GM21576 (cell line): ENCODE measurements at regions not wholly inside any gene's neighbourhood (a gene's known extent, or its start where the extent isn't known, plus 50 kb on each side); places are given as distances from the start of the nearest gene placed in this dataset.
"Not testable (repeated sequence)": the region's sequence is repeated elsewhere in the genome, so short reads cannot be mapped to it uniquely, and the experiment has no call there.

ENCODE experiments used
- ATAC-seq: cut with Tn5 transposase; IDR thresholded peaks from one replicate; pipeline ENCODE4 v1.9.1; 2021; ENCODE audit warnings: mild to moderate bottlenecking, moderate library complexity; ENCODE audit not compliant: unreplicated experiment

GRCh38 chrX:44785652-44786051 is 58.2 kb upstream of the DUSP21 start:
- no peak for ATAC-seq

DNA sequence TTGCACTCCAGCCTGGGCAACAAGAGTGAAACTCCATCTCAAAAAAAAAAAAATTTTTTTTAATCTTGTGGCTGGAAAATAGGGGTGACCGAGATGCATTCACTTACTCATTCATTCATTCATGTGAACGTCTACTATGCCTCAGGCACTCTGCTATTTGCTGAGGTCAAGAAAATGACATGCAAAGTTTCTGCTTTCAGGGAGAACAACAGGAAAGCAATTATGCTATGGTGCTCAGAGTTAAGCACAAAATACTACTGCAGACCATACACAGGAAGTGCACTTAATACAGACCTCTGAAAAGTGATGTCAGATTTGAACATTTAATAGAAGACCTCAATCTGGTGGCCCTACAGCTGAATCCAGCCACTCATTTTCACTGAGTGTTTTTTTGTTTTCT is 59.6 kb upstream of the DUSP21 start:
- no peak for ATAC-seq

- no peak for ATAC-seq
Observed at GRCh38 chrX:44778254-44778653, 65.6 kb upstream of the DUSP21 start.

- ATAC-seq: no peak
Observed at GRCh38 chrX:44775726-44776125, 68.1 kb upstream of the DUSP21 start.

DNA sequence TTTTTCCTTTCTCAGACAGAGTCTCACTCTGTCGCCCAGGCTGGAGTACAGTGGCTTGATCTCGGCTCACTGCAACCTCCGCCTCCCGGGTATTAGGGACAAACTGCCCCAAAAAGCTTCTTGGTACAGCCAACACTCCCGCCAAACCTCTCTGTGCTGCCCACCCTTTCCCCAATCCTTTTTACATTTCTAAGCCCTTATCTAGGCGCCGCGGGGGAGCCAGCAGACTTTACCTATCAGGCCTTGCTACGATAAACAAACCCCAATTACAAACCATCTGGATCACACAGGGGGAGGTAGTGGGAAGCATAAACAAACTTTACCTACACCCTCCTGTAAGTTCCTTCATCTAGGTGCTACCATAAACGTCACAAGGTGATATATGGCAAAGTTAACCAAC is 69.8 kb upstream of the DUSP21 start:
- not testable (repeated sequence) for ATAC-seq

GRCh38 chrX:44770121-44770520 is 73.7 kb upstream of the DUSP21 start:
- ATAC-seq: no peak

- ATAC-seq: no peak
Observed at GRCh38 chrX:44767308-44767707, 76.5 kb upstream of the DUSP21 start.

DNA sequence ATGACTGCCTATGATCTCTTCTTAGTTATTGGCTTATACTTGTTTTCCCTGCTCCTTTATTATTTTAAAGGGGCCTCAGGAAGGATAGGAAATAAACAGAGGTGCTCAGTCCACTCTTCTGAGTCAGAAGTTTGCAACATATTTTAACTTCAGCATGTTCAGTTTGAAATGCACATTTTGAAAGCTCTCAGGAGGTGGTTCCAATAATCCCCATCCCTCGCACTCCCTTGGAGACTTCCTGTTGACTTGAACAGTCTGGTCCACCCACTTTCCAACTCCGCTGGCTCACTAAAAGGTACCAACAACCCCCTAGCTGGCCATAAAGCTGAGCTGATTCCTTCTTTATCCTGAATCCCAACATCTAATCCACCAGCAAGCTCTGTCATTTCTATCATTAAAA is 78.3 kb upstream of the DUSP21 start:
- no peak for ATAC-seq

DNA sequence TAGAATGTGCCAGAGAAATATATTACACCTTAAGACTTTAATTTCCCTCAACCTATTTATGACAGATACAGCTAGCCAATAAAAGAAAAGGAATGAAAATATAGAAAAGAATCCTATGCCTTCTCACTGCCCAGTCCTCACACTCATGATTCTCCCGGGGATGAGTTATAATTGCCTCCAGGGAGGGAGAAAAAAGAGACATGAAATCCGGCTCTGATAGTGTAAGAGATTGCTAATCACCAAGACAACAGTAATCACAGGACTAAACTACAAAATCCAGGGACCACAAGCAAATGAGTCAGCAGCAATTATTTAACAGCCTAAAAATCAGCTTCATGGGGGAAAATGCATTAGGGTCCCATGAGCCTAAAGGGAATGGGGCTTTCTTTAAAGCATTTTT is 95.9 kb upstream of the DUSP21 start:
- no peak for ATAC-seq

GRCh38 chrX:44747317-44747716 is 96.5 kb upstream of the DUSP21 start:
- ATAC-seq: no peak

DNA sequence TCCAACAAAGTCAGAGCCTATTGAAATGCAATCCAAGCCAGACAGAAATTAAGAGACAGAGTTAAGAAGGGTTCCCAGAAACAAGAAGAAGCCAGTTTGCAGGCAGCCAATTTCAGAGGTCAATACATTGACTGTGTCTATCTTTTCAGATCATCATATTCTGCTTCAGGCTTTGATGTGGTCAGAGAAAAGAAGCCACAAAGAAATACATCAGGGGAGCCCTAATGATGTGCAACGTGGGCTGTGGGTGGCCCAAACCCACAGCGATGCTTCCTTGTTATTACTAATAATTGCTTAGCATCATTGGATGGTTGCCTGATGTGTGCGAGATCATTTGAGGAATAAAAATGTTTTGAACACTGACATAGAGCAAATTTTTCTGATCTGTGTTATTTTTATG is 99.0 kb upstream of the DUSP21 start:
- no peak for ATAC-seq

DNA sequence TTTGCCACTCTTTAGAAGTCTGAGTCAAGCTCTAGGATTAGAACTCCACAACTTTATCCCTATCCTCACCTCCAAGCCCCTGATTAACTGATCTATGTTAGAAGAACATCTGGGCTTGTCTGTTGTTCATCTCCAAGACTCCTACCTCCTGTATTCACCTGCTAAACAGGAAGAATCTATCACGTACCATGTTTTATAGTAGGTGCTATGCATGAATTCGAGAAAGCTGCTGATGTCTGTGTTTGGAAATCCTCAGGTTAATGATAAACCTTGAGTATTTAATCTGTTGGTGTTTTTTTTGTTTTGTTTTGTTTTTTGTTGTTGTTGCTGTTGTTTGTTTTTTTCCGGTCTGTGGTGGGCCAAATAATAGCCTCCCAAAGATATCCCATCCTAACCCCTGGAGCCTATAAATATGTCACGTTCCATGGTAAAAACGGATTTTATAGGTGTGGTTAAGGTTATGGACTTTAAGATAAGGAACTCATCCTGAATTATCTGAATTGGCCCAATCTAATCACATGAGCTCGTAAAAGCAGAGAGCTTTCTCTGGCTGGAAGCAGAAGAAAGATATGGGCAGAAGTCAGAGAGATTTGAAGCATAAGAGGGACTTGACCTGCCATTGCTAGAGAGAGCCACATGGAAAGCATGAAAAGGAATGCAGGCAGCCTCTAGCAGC is 101.2 kb upstream of the DUSP21 start:
- ATAC-seq: no peak

DNA sequence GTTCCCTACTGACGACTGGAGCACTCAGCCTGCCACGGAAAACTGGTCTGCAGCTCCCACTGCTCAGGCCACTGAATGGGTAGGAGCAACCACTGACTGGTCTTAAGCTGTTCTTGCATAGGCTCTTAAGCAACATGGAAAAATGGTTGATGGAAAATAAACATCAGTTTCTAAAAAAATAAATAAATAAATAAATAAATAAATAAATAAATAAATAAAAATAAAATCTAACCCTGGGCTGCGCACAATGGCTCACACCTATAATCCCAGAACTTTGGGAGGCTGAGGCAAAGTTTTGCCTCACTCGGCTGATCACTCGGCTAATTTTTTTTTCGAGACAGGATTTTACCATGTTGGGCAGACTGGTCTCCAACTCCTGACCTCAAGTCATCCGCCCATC is 102.0 kb upstream of the DUSP21 start:
- not testable (repeated sequence) for ATAC-seq

- ATAC-seq: not testable (repeated sequence)
Observed at GRCh38 chrX:44741458-44741857, 102.4 kb upstream of the DUSP21 start.

DNA sequence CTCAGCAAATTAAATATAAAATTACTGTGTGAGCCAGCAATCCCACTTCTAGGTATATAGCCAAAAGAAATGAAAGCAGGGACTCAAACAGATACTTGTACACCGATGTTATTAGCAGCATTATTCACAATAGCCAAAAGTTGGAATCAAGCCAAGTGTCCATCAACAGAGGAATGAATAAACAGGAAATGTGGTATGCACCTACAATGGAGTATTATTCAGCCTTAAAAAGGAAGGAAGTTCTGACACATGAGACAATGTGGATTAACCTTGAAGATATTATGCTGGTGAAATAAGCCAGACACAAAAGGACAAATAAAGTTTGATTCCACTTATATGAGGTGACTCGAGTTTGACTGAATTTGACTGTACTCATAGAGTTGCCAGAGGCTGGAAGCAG is 108.3 kb upstream of the DUSP21 start:
- no peak for ATAC-seq

DNA sequence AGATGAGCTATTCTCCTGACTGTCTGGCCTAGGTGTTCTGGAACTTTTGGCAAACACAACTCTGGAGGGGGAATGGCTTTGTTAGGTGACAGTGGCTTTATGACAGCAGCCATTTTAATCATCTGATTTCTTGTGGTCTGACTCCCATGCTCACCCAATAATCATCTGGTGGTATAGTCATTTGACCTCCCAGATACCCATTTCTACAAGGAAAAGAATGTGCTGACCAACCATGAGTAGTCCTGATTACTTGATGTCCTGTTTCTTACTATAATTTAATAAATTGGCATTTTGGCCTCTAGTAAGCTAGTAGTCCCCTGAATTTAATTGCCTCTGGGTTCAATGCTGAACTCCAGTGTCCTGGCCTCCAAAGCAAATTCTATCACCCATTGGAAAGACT is 109.9 kb upstream of the DUSP21 start:
- no peak for ATAC-seq

GRCh38 chrX:44731160-44731559 is 112.7 kb upstream of the DUSP21 start:
- ATAC-seq: no peak

DNA sequence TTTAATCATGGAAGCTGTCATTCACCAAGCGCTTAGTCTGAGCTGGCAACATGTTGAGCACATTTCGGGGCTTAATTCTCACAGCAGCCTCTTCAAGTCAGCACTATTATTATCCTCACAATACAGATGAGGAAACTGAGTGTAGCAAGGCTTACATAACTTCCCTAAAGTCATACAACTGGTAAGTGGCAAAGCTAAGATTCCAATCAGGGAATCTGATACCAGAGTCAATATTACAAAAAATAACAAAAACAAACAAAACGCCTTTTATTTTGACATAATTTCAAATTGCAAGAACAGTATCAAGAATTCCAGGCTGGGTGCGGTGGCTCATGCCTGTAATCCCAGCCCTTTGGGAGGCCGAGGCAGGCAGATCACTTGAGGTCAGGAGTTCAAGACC is 120.4 kb upstream of the DUSP21 start:
- ATAC-seq: no peak

DNA sequence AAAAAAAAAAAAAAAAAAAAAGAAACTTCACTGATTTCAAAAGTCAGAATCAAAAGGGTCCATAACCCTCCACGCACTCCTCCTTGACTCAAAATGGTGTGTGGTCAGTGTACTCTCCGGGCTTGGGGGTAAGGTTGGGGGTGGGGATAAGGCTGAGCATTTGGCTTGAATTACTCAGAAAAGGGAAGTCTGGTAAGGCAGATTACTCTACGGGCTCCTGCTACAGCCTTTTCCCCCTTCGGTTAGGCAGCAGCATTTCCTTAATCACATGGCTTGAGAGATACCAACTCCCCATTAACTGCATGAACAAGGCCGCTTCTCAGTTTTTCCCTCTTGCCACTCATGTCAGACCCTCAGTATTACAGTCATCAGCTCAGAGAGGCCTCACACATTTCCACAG is 135.4 kb upstream of the DUSP21 start:
- no peak for ATAC-seq

GRCh38 chrX:44705817-44706551 is 137.8 kb upstream of the DUSP21 start:
- ATAC-seq: no peak

GRCh38 chrX:44698357-44698756 is 145.5 kb upstream of the DUSP21 start:
- no peak for ATAC-seq

GRCh38 chrX:44693255-44693654 is 150.6 kb upstream of the DUSP21 start:
- no peak for ATAC-seq

DNA sequence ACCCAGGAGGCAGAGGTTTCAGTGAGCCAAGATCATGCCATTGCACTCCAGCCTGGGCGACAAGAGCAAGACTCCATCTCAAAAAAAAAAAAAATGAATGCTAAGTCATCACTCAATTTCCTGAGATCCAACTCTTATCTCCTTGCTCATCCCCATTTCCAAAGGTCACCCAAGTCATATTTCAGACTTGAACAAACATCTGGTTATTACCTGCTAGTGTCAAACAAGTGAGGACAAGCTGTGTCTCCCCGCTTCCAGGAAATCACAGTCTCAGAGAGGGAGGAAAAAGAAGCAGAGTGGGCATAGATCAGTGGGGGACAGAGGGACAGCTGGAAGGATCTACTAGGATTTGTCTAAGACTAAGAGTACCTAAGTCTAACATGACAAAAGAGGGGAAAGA is 147.5 kb upstream of the FUNDC1 start:
- no peak for ATAC-seq
